ENCODE measurements at regions not wholly inside any gene's neighbourhood (a gene's known extent, or its start where the extent isn't known, plus 50 kb on each side); places are given as distances from the start of the nearest gene placed in this dataset.

GRCh38 chr20:40249805-40250204, 439.2 kb downstream of the MAFB start:
- H3K79me2 ChIP-seq (ENCODE audit: insufficient read depth, low read length): no peaks in the 10 kb centered on the region

GRCh38 chr20:40245829-40246228, 443.2 kb downstream of the MAFB start:
- Histone ChIP-seq H3K36me3 (ENCODE audit: insufficient read depth, low read length) (no peaks in the 10 kb centered on the region), H2AFZ (ENCODE audit: low read length) (no peak overlapping the region), H3K27me3 (ENCODE audit: insufficient read depth, low read length) (peaks cover 3% of the 10 kb centered on the region), H3K27ac (ENCODE audit: low read depth, low read length) (no peak overlapping the region), H3K4me1 (ENCODE audit: insufficient read depth, low read length) (no peaks in the 10 kb centered on the region), H3K4me2 (ENCODE audit: insufficient read depth, low read length) (no peak overlapping the region), H3K79me2 (ENCODE audit: insufficient read depth, low read length) (no peaks in the 10 kb centered on the region), H3K9me3 (ENCODE audit: low read depth, low read length) (no peaks in the 10 kb centered on the region), H3K4me3 (ENCODE audit: insufficient read depth, low read length) (no peak overlapping the region), H4K20me1 (ENCODE audit: insufficient read depth, low read length) (no peaks in the 10 kb centered on the region)
- no peak for DNase-seq (ENCODE audit: insufficient read length, low spot score, missing footprints)
- no peak for TF ChIP-seq CTCF (IDR thresholded peaks at IDR 0.05; ENCODE audit: extremely low read depth, low read depth, low read length)

More at GRCh38 chr20:40249805-40250204, 439.2 kb downstream of the MAFB start:
- peaks cover 3% of the 10 kb centered on the region for H3K27me3 ChIP-seq (ENCODE audit: insufficient read depth, low read length)
- H3K27ac ChIP-seq (ENCODE audit: low read depth, low read length): no peak overlapping the region
- no peaks in the 10 kb centered on the region for H3K9me3 ChIP-seq (ENCODE audit: low read depth, low read length)
- DNase-seq (ENCODE audit: insufficient read length, low spot score, missing footprints): no peak
- H3K36me3 ChIP-seq (ENCODE audit: insufficient read depth, low read length): no peaks in the 10 kb centered on the region
- no peak overlapping the region for H3K4me3 ChIP-seq (ENCODE audit: insufficient read depth, low read length)
- no peaks in the 10 kb centered on the region for H4K20me1 ChIP-seq (ENCODE audit: insufficient read depth, low read length)
- H2AFZ ChIP-seq (ENCODE audit: low read length): no peak overlapping the region
- no peaks in the 10 kb centered on the region for H3K4me1 ChIP-seq (ENCODE audit: insufficient read depth, low read length)
- H3K4me2 ChIP-seq (ENCODE audit: insufficient read depth, low read length): no peak overlapping the region
- no peak for TF ChIP-seq CTCF (IDR thresholded peaks at IDR 0.05; ENCODE audit: extremely low read depth, low read depth, low read length)

GRCh38 chr20:40244286-40244685, 444.8 kb downstream of the MAFB start:
- no peaks in the 10 kb centered on the region for H3K36me3 ChIP-seq (ENCODE audit: insufficient read depth, low read length)
- TF ChIP-seq CTCF (IDR thresholded peaks at IDR 0.05; ENCODE audit: extremely low read depth, low read depth, low read length): no peak
- no peak for DNase-seq (ENCODE audit: insufficient read length, low spot score, missing footprints)
- H3K9me3 ChIP-seq (ENCODE audit: low read depth, low read length): no peaks in the 10 kb centered on the region
- peaks cover 3% of the 10 kb centered on the region for H3K27me3 ChIP-seq (ENCODE audit: insufficient read depth, low read length)
- no peak overlapping the region for H2AFZ ChIP-seq (ENCODE audit: low read length)
- H3K4me1 ChIP-seq (ENCODE audit: insufficient read depth, low read length): no peaks in the 10 kb centered on the region
- no peaks in the 10 kb centered on the region for H4K20me1 ChIP-seq (ENCODE audit: insufficient read depth, low read length)
- H3K4me2 ChIP-seq (ENCODE audit: insufficient read depth, low read length): no peak overlapping the region
- no peaks in the 10 kb centered on the region for H3K79me2 ChIP-seq (ENCODE audit: insufficient read depth, low read length)
- no peak overlapping the region for H3K4me3 ChIP-seq (ENCODE audit: insufficient read depth, low read length)
- H3K27ac ChIP-seq (ENCODE audit: low read depth, low read length): no peak overlapping the region

- no peak for DNase-seq (ENCODE audit: insufficient read length, low spot score, missing footprints)
These were observed 447.3 kb downstream of the MAFB start for GRCh38 chr20:40241596-40242343.

More at GRCh38 chr20:40241596-40242343, 447.3 kb downstream of the MAFB start:
- Histone ChIP-seq H3K27ac (ENCODE audit: low read depth, low read length) (no peak overlapping the region), H3K27me3 (ENCODE audit: insufficient read depth, low read length) (peaks cover 3% of the 10 kb centered on the region), H3K4me1 (ENCODE audit: insufficient read depth, low read length) (no peaks in the 10 kb centered on the region), H3K9me3 (ENCODE audit: low read depth, low read length) (no peaks in the 10 kb centered on the region), H3K4me3 (ENCODE audit: insufficient read depth, low read length) (no peak overlapping the region), H3K4me2 (ENCODE audit: insufficient read depth, low read length) (no peak overlapping the region), H3K36me3 (ENCODE audit: insufficient read depth, low read length) (no peaks in the 10 kb centered on the region), H2AFZ (ENCODE audit: low read length) (no peak overlapping the region), H4K20me1 (ENCODE audit: insufficient read depth, low read length) (no peaks in the 10 kb centered on the region), H3K79me2 (ENCODE audit: insufficient read depth, low read length) (no peaks in the 10 kb centered on the region)
- TF ChIP-seq CTCF (IDR thresholded peaks at IDR 0.05; ENCODE audit: extremely low read depth, low read depth, low read length): no peak
